DND-41 (cell line): ENCODE measurements at regions not wholly inside any gene's neighbourhood (a gene's known extent, or its start where the extent isn't known, plus 50 kb on each side); places are given as distances from the start of the nearest gene placed in this dataset.

ENCODE experiments used
- CTCF ChIP-seq: IDR thresholded peaks from 2 replicates; pipeline ENCODE4 v1.5.1; 2012; ENCODE audit warnings: borderline replicate concordance, low read length, moderate library complexity, mild to moderate bottlenecking; ENCODE audit not compliant: poor library complexity, severe bottlenecking; ENCODE audit errors: extremely low read depth
- EZH2 ChIP-seq: IDR thresholded peaks from 3 replicates; pipeline ENCODE4 v1.6.1; 2012; ENCODE audit warnings: borderline replicate concordance, low read depth, mild to moderate bottlenecking, moderate library complexity, low read length, inconsistent platforms; ENCODE audit not compliant: severe bottlenecking

- TF ChIP-seq EZH2 (no peak), CTCF (no peak)
Observed at GRCh38 chr2:160974803-160975202, 185.4 kb upstream of the TANK start.
